H1 (cell line): ENCODE measurements at regions not wholly inside any gene's neighbourhood (a gene's known extent, or its start where the extent isn't known, plus 50 kb on each side); places are given as distances from the start of the nearest gene placed in this dataset.

Experiments
- CTCF ChIA-PET: fragments of 300-600 bp; sonication (Branson Sonifier 250); formaldehyde crosslinking; loops from one replicate; lab custom pipeline; 2021; ENCODE audit not compliant: partially characterized antibody; lab: Charles Lee
- POLR2A ChIA-PET: fragments of 300-600 bp; sonication (Branson Sonifier 250); formaldehyde crosslinking; loops from one replicate; lab custom pipeline; 2021; ENCODE audit warnings: inconsistent platforms; ENCODE audit not compliant: partially characterized antibody; lab: Charles Lee
- DNase-seq, 2 experiments: peaks; one replicate each; pipeline versions ENCODE4 v3.0.0 to v3.0.0-alpha.2; 2010 to 2022; ENCODE audit warnings: low spot score in 2 of 2, low read depth in 1 of 2, mixed read lengths in 1 of 2
- FAIRE-seq: peaks from 2 replicates; lab custom pipeline; 2011; peaks lifted over from hg19 to GRCh38; lab: Jason Lieb, UNC
- H2AFZ ChIP-seq: 2 replicates; pipeline ENCODE4 v1.8.1; 2012; ENCODE audit warnings: low read length, inconsistent platforms
- H2AK5ac ChIP-seq: 2 replicates; pipeline ENCODE4 v1.6.1; 2013; ENCODE audit warnings: low read depth, low read length
- H2BK120ac ChIP-seq: replicated peaks from 2 replicates; pipeline ENCODE3; 2013; ENCODE audit warnings: low read depth, low read length, inconsistent platforms
- H2BK12ac ChIP-seq: 2 replicates; pipeline ENCODE4 v1.6.1; 2013; ENCODE audit warnings: low read depth, low read length
- H2BK15ac ChIP-seq: 2 replicates; pipeline ENCODE4 v1.6.1; 2013; ENCODE audit warnings: low read length
- H2BK20ac ChIP-seq: 2 replicates; pipeline ENCODE4 v1.6.1; 2013; ENCODE audit warnings: low read length
- H2BK5ac ChIP-seq: 2 replicates; pipeline ENCODE4 v1.6.1; 2013; ENCODE audit warnings: low read depth, low read length
- H3K14ac ChIP-seq: 2 replicates; pipeline ENCODE4 v1.6.1; 2013; ENCODE audit warnings: inconsistent platforms; ENCODE audit not compliant: insufficient read length
- H3K18ac ChIP-seq: 2 replicates; pipeline ENCODE4 v1.6.1; 2013; ENCODE audit warnings: low read length; ENCODE audit errors: extremely low read depth
- H3K23ac ChIP-seq: 2 replicates; pipeline ENCODE4 v1.6.1; 2013; ENCODE audit warnings: inconsistent platforms; ENCODE audit not compliant: insufficient read length
- H3K23me2 ChIP-seq: 2 replicates; pipeline ENCODE4 v1.6.1; 2013; ENCODE audit warnings: low read depth, low read length
- H3K27ac ChIP-seq: 2 replicates; pipeline ENCODE4 v1.6.1; 2011; ENCODE audit warnings: low read depth, low read length, inconsistent platforms
- H3K27me3 ChIP-seq, 4 experiments: replicated peaks in 1 of 4; 1 replicate in 1 of 4; 2 replicates in 3 of 4; pipeline versions ENCODE4 v1.6.1 to v1.8.1; 2011 to 2013; ENCODE audit warnings: low read length in 3 of 4, mild to moderate bottlenecking in 3 of 4, inconsistent platforms in 2 of 4, mixed read lengths in 2 of 4, moderate library complexity in 1 of 4; ENCODE audit not compliant: control insufficient read depth in 3 of 4, insufficient read depth in 3 of 4; ENCODE audit errors: extremely low read depth in 1 of 4
- H3K36me3 ChIP-seq, 4 experiments: 2 replicates each; pipeline versions ENCODE4 v1.6.1 to v1.8.1; 2011 to 2013; ENCODE audit warnings: mild to moderate bottlenecking in 4 of 4, low read length in 3 of 4, moderate library complexity in 2 of 4, control low read depth in 1 of 4, inconsistent platforms in 1 of 4; ENCODE audit not compliant: insufficient read depth in 4 of 4, control insufficient read depth in 2 of 4
- H3K4ac ChIP-seq: replicated peaks from 2 replicates; pipeline ENCODE3; 2013; ENCODE audit warnings: low read length, low read depth, mixed read lengths, inconsistent platforms; ENCODE audit not compliant: insufficient read length
- H3K4me1 ChIP-seq, 4 experiments: replicated peaks in 1 of 4; 1 replicate in 1 of 4; 2 replicates in 3 of 4; pipeline versions ENCODE4 v1.6.1 to v1.8.1; 2011 to 2013; ENCODE audit warnings: low read length in 3 of 4, inconsistent platforms in 2 of 4, mixed read lengths in 1 of 4; ENCODE audit not compliant: insufficient read depth in 4 of 4, control insufficient read depth in 3 of 4
- H3K4me2 ChIP-seq, 2 experiments: 2 replicates each; pipeline versions ENCODE4 v1.6.1 to v1.8.1; 2011 to 2013; ENCODE audit warnings: low read depth in 2 of 2, low read length in 2 of 2, control low read depth in 1 of 2, inconsistent platforms in 1 of 2, mild to moderate bottlenecking in 1 of 2; ENCODE audit not compliant: insufficient read depth in 1 of 2
- H3K4me3 ChIP-seq, 4 experiments: fragments of 200-600, 300-600 bp in 1 of 4; sonication (generic), shearing (Covaris generic), sonication (Bioruptor Twin) in 1 of 4; 2 replicates each; pipeline versions ENCODE4 v1.5.1 to v1.8.1; 2011 to 2016; ENCODE audit warnings: low read length in 4 of 4, low read depth in 3 of 4, control low read depth in 2 of 4, inconsistent platforms in 2 of 4, mild to moderate bottlenecking in 2 of 4, mixed read lengths in 1 of 4, moderate library complexity in 1 of 4; ENCODE audit not compliant: insufficient read depth in 2 of 4; ENCODE audit errors: extremely low read depth in 1 of 4
- H3K56ac ChIP-seq: replicated peaks from 2 replicates; pipeline ENCODE3; 2013; ENCODE audit warnings: low read depth, mild to moderate bottlenecking, mixed read lengths, low read length, inconsistent platforms; ENCODE audit not compliant: insufficient read length
- H3K79me1 ChIP-seq: 2 replicates; pipeline ENCODE4 v1.6.1; 2013; ENCODE audit warnings: low read depth, low read length, control low read depth
- H3K79me2 ChIP-seq, 2 experiments: 2 replicates each; pipeline versions ENCODE4 v1.6.1 to v1.8.1; 2012 to 2013; ENCODE audit warnings: low read length in 2 of 2, mild to moderate bottlenecking in 2 of 2, inconsistent platforms in 1 of 2; ENCODE audit not compliant: insufficient read depth in 2 of 2, control insufficient read depth in 1 of 2
- H3K9ac ChIP-seq, 4 experiments: replicated peaks in 1 of 4; 1 replicate in 1 of 4; 2 replicates in 3 of 4; pipeline versions ENCODE4 v1.6.1 to v1.8.1; 2011 to 2013; ENCODE audit warnings: low read depth in 3 of 4, low read length in 3 of 4, control low read depth in 2 of 4, mild to moderate bottlenecking in 2 of 4, moderate library complexity in 2 of 4, inconsistent platforms in 1 of 4; ENCODE audit errors: extremely low read depth in 1 of 4
- H3K9me3 ChIP-seq, 2 experiments: 2 replicates each; pipeline versions ENCODE4 v1.6.1 to v1.8.1; 2012 to 2013; ENCODE audit warnings: mild to moderate bottlenecking in 2 of 2, moderate library complexity in 2 of 2, control low read depth in 1 of 2, inconsistent platforms in 1 of 2, low read depth in 1 of 2, low read length in 1 of 2, mixed read lengths in 1 of 2; ENCODE audit not compliant: insufficient read depth in 2 of 2
- H4K20me1 ChIP-seq, 2 experiments: replicated peaks in 1 of 2; 2 replicates each; pipeline versions ENCODE3 to v1.8.1; 2011 to 2013; ENCODE audit warnings: inconsistent platforms in 2 of 2, low read length in 2 of 2, mild to moderate bottlenecking in 1 of 2; ENCODE audit not compliant: insufficient read depth in 2 of 2, control insufficient read depth in 1 of 2
- H4K5ac ChIP-seq: 2 replicates; pipeline ENCODE4 v1.6.1; 2013; ENCODE audit warnings: low read length, low read depth, mixed read lengths, inconsistent platforms; ENCODE audit not compliant: insufficient read length
- H4K8ac ChIP-seq: 2 replicates; pipeline ENCODE4 v1.8.0; 2013; ENCODE audit warnings: mild to moderate bottlenecking, moderate library complexity, low read length, inconsistent platforms; ENCODE audit not compliant: insufficient read depth; ENCODE audit errors: extremely low read depth
- H4K91ac ChIP-seq: replicated peaks from 2 replicates; pipeline ENCODE3; 2013; ENCODE audit warnings: low read length, mixed read lengths, inconsistent platforms; ENCODE audit not compliant: insufficient read length
- BCL11A ChIP-seq, 2 experiments: IDR thresholded peaks; one replicate each; pipeline ENCODE4 v1.6.1; 2011; ENCODE audit warnings: low read depth in 2 of 2, low read length in 2 of 2, mild to moderate bottlenecking in 2 of 2
- CBX5 ChIP-seq: fragments of 300-800, 300-1000 bp; sonication (generic); IDR thresholded peaks from 2 replicates; pipeline ENCODE4 v1.7.1; 2016; ENCODE audit warnings: antibody characterized with exemption, low read length, low read depth
- CBX8 ChIP-seq: fragments of 300-800, 300-1000 bp; sonication (generic); IDR thresholded peaks from 2 replicates; pipeline ENCODE4 v1.7.1; 2016; ENCODE audit warnings: low read depth, low read length, borderline replicate concordance
- EGR1 ChIP-seq: IDR thresholded peaks from 2 replicates; pipeline ENCODE4 v1.6.1; 2011; ENCODE audit warnings: low read depth, low read length, borderline replicate concordance
- EZH2 ChIP-seq: fragments of 200-600 bp; sonication (generic); IDR thresholded peaks from 2 replicates; pipeline ENCODE4 v1.7.1; 2012; ENCODE audit warnings: low read depth, mild to moderate bottlenecking, moderate library complexity, low read length, inconsistent platforms; ENCODE audit not compliant: severe bottlenecking
- GTF2F1 ChIP-seq: IDR thresholded peaks from 2 replicates; pipeline ENCODE4 v1.6.1; 2012; ENCODE audit warnings: low read depth, low read length, improper control_type of control experiment, borderline replicate concordance
- KDM4A ChIP-seq: IDR thresholded peaks from one replicate; pipeline ENCODE4 v1.7.1; 2012; ENCODE audit warnings: low read depth, mild to moderate bottlenecking, moderate library complexity, low read length, inconsistent platforms; ENCODE audit not compliant: severe bottlenecking
- NANOG ChIP-seq: IDR thresholded peaks from 2 replicates; pipeline ENCODE4 v1.6.1; 2011; ENCODE audit warnings: low read length, low read depth, mild to moderate bottlenecking, inconsistent platforms; ENCODE audit not compliant: insufficient read depth, poor library complexity, severe bottlenecking
- NRF1 ChIP-seq: IDR thresholded peaks from 2 replicates; pipeline ENCODE4 v1.6.1; 2011; ENCODE audit warnings: mild to moderate bottlenecking, low read depth, low read length, improper control_type of control experiment
- PHF8 ChIP-seq: fragments of 200-600 bp; sonication (generic); conservative IDR thresholded peaks from 2 replicates; pipeline ENCODE4 v1.7.1; 2012; ENCODE audit warnings: low read depth, mild to moderate bottlenecking, inconsistent platforms, low read length, moderate library complexity
- POLR2A ChIP-seq, 2 experiments: IDR thresholded peaks; 1 replicate in 1 of 2; 2 replicates in 1 of 2; pipeline ENCODE4 v1.6.1; 2011; ENCODE audit warnings: low read depth in 2 of 2, low read length in 2 of 2, mild to moderate bottlenecking in 2 of 2; ENCODE audit errors: control extremely low read depth in 1 of 2
- RBBP5 ChIP-seq: IDR thresholded peaks from 2 replicates; pipeline ENCODE4 v1.7.1; 2012; ENCODE audit warnings: low read depth, mild to moderate bottlenecking, inconsistent platforms, low read length, moderate library complexity, borderline replicate concordance
- RXRA ChIP-seq: IDR thresholded peaks from 2 replicates; pipeline ENCODE4 v1.6.1; 2011; ENCODE audit warnings: low read depth, mild to moderate bottlenecking, low read length, moderate library complexity; ENCODE audit not compliant: insufficient read depth
- SP2 ChIP-seq: IDR thresholded peaks from 2 replicates; pipeline ENCODE4 v1.6.1; 2012; ENCODE audit warnings: mild to moderate bottlenecking, low read length, inconsistent platforms
- TAF7 ChIP-seq: optimal IDR thresholded peaks from 2 replicates; pipeline ENCODE3; 2011; ENCODE audit warnings: low read depth, mild to moderate bottlenecking, inconsistent platforms, low read length, moderate library complexity, borderline replicate concordance
- WGBS, 2 experiments: shearing (Covaris generic) in 1 of 2; methylation state at CpG; one replicate each; pipeline versions ENCODE4 v1.1.6 to v1.1.7; 2013 to 2015; ENCODE audit warnings: low lambda C conversion rate in 2 of 2, mixed read lengths in 2 of 2, inconsistent platforms in 1 of 2, low coverage in 1 of 2, missing lambda C conversion rate in 1 of 2; ENCODE audit not compliant: insufficient replicate concordance in 2 of 2, insufficient coverage in 1 of 2, insufficient read length in 1 of 2; ENCODE audit errors: extremely low coverage in 1 of 2, missing lambda C conversion rate in 1 of 2; 5-methylcytosine and 5-hydroxymethylcytosine counted together

- Histone ChIP-seq H2AFZ (no peak overlapping the region), H2BK5ac (no peak overlapping the region), H3K23ac (no peak overlapping the region), H3K9me3 (no peaks in the 10 kb centered on the region), H2BK12ac (no peak overlapping the region), H2AK5ac (no peak overlapping the region), H3K27ac (no peak overlapping the region), H3K4me3 (no peak overlapping the region), H4K5ac (no peak overlapping the region), H3K9ac (no peak overlapping the region), H2BK15ac (no peak overlapping the region), H3K79me1 (no peaks in the 10 kb centered on the region), H3K56ac (no peak overlapping the region), H4K8ac (no peak overlapping the region), H3K23me2 (no peaks in the 10 kb centered on the region; the same call in 1 of the 2 replicates), H2BK120ac (no peak overlapping the region), H4K20me1 (no peaks in the 10 kb centered on the region), H4K91ac (peak overlapping the region; percentile 42), H3K4me2 (no peak overlapping the region), H3K14ac (no peak overlapping the region), H2BK20ac (no peak overlapping the region), H3K4me1 (peaks cover 0 to 4% (median 2%) of the 10 kb centered on the region in 4 experiments; a peak in 2 of 7 replicates), H3K4ac (no peak overlapping the region), H3K36me3 (no peaks in the 10 kb centered on the region), H3K79me2 (no peaks in the 10 kb centered on the region), H3K27me3 (no peaks in the 10 kb centered on the region), H3K18ac (no peak overlapping the region)
- FAIRE-seq: no peak
- ChIA-PET POLR2A (no interaction called here), CTCF (interaction anchor here (1.3 kb wide), 1 partner anchor 8 kb away, joined by 3 read pairs; no protein-coding TSS in a partner anchor)
- WGBS, 2 experiments: 94% methylated on average over 5 of the region's 5 CpGs; no CpG with 5 or more reads in 1 of the 2 experiments
- DNase-seq: no peak
- TF ChIP-seq EZH2: no peak
- no peak for TF ChIP-seq CBX8
- no peak for TF ChIP-seq RXRA
- TF ChIP-seq CBX5: no peak
- TF ChIP-seq BCL11A (IDR thresholded peaks at IDR 0.05; ENCODE audit: low read depth in 2 of 2, low read length in 2 of 2): no peak
- no peak for TF ChIP-seq RBBP5
- no peak for TF ChIP-seq NRF1
- TF ChIP-seq GTF2F1: no peak
- TF ChIP-seq POLR2A (IDR thresholded peaks at IDR 0.05; ENCODE audit: control extremely low read depth in 1 of 2, low read depth in 2 of 2, low read length in 2 of 2): no peak
- TF ChIP-seq PHF8: no peak
- no peak for TF ChIP-seq NANOG
- TF ChIP-seq SP2: no peak
- TF ChIP-seq TAF7: no peak
- no peak for TF ChIP-seq EGR1
- no peak for TF ChIP-seq KDM4A
Observed at GRCh38 chr12:22812531-22812930, 187.6 kb downstream of the ETNK1 start.
